Right lobe of liver (tissue), 4 donors: ENCODE measurements at regions not wholly inside any gene's neighbourhood (a gene's known extent, or its start where the extent isn't known, plus 50 kb on each side); places are given as distances from the start of the nearest gene placed in this dataset.

Experiments
- POLR2A ChIP-seq: fragments of 450-650 bp; IDR thresholded peaks from one replicate; pipeline ENCODE4 v1.6.1; 2017; ENCODE audit warnings: antibody characterized with exemption, mild to moderate bottlenecking
- TF ChIP-seq, protein P1 (sequence below), 4 donors: fragments of 200-600 bp in 3 of 4; fragments of 450-650 bp in 1 of 4; IDR thresholded peaks; one replicate each; pipeline versions ENCODE4 v1.5.1 to v1.8.0; 2016 to 2022; ENCODE audit warnings: antibody characterized with exemption in 4 of 4, mild to moderate bottlenecking in 2 of 4
- donor health status: DM: no; HTN: no; CAD: no.
- donor health status: DM: no; HTN: no; CAD: no.
- donor health status: DM: no; HTN: yes; CAD: no.

DNA sequence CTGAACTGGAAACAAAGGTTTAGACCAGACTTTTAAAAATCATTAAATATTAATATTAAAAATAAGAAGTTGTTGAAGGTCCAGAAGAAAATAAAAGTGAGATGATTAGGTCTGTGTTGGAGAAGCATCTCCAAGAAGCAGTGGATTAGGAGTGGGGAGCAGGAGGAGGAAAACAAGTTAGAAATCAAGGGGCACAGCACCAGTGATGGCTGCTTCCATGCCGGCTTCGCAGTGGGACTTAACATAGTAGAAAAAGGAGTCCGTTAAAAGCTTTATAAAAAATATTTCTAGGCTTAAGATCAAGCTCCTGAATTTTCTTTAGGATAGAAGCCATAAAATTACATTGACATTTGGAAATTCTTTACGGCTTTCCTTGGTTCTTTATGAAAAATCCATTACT lies 95.8 kb downstream of the CDC14C start:
- TF ChIP-seq, protein P1, sequence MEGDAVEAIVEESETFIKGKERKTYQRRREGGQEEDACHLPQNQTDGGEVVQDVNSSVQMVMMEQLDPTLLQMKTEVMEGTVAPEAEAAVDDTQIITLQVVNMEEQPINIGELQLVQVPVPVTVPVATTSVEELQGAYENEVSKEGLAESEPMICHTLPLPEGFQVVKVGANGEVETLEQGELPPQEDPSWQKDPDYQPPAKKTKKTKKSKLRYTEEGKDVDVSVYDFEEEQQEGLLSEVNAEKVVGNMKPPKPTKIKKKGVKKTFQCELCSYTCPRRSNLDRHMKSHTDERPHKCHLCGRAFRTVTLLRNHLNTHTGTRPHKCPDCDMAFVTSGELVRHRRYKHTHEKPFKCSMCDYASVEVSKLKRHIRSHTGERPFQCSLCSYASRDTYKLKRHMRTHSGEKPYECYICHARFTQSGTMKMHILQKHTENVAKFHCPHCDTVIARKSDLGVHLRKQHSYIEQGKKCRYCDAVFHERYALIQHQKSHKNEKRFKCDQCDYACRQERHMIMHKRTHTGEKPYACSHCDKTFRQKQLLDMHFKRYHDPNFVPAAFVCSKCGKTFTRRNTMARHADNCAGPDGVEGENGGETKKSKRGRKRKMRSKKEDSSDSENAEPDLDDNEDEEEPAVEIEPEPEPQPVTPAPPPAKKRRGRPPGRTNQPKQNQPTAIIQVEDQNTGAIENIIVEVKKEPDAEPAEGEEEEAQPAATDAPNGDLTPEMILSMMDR (IDR thresholded peaks at IDR 0.05): no peak
- no peak for TF ChIP-seq POLR2A
